Ovary (tissue), 7 donors: ENCODE measurements at regions not wholly inside any gene's neighbourhood (a gene's known extent, or its start where the extent isn't known, plus 50 kb on each side); places are given as distances from the start of the nearest gene placed in this dataset.
"Not testable (repeated sequence)": the region's sequence is repeated elsewhere in the genome, so short reads cannot be mapped to it uniquely, and the experiment has no call there.

Source experiments
- DNase-seq, 5 donors: peaks; one replicate each; pipeline ENCODE4 v3.0.0-alpha.2; 2019 to 2020
- H3K27ac ChIP-seq, 2 donors: fragments of 200-600 bp; one replicate each; pipeline versions ENCODE4 v1.5.1 to v1.8.0; 2019 to 2022
- H3K27me3 ChIP-seq: fragments of 200-600 bp; one replicate; pipeline ENCODE4 v1.8.0; 2022
- H3K36me3 ChIP-seq: fragments of 200-600 bp; sonication (generic); one replicate; pipeline ENCODE4 v1.5.1; 2019
- H3K4me1 ChIP-seq: one replicate; pipeline ENCODE4 v1.8.1; 2013; ENCODE audit warnings: mild to moderate bottlenecking, moderate library complexity; ENCODE audit not compliant: insufficient read depth
- H3K4me3 ChIP-seq: fragments of 200-600 bp; sonication (generic); one replicate; pipeline ENCODE4 v1.5.1; 2017
- H3K9me3 ChIP-seq, 2 donors: fragments of 200-600 bp in 1 of 2; sonication (generic) in 1 of 2; one replicate each; pipeline versions ENCODE4 v1.5.1 to v1.8.1; 2013 to 2019; ENCODE audit warnings: mild to moderate bottlenecking in 1 of 2, moderate library complexity in 1 of 2
- EP300 ChIP-seq: sonication (generic); formaldehyde crosslinking; IDR thresholded peaks from one replicate; pipeline ENCODE4 v1.6.1; 2017; ENCODE audit warnings: antibody characterized with exemption
- POLR2A ChIP-seq: fragments of 450-650 bp; IDR thresholded peaks from one replicate; pipeline ENCODE4 v1.6.1; 2017; ENCODE audit warnings: antibody characterized with exemption, mild to moderate bottlenecking, moderate library complexity
- WGBS, 3 donors: extraction: QIAGEN DNeasy Blood & Tissue Kit in 1 of 3; methylation state at CpG; one replicate each; pipeline versions ENCODE4 v1.1.5 to v1.1.7; 2013 to 2017; 5-methylcytosine and 5-hydroxymethylcytosine counted together
- intact Hi-C, 4 donors: fragments of 100-400 bp; cut with DNase I; formaldehyde crosslinking; loops; one replicate each; pipeline versions ENCODE4 v1.11.0 to v1.15.1; 2022 to 2023
- TF ChIP-seq, protein P1 (sequence below), 3 donors: fragments of 450-650 bp in 2 of 3; fragments of 200-600 bp in 1 of 3; IDR thresholded peaks; one replicate each; pipeline versions ENCODE4 v1.5.1 to v1.8.0; 2016 to 2022; ENCODE audit warnings: antibody characterized with exemption in 3 of 3, mild to moderate bottlenecking in 1 of 3
- donor health status: DM: no; HTN: no; CAD: no; lungs with moderate emphysema.
- donor health status: DM: no; HTN: no; CAD: no.
- donor health status: Bipolar disorder and iron deficiency.
- donor health status: DM: no; HTN: no; CAD: no.
- donor health status: DM: yes; HTN: yes; CAD: no.

DNA sequence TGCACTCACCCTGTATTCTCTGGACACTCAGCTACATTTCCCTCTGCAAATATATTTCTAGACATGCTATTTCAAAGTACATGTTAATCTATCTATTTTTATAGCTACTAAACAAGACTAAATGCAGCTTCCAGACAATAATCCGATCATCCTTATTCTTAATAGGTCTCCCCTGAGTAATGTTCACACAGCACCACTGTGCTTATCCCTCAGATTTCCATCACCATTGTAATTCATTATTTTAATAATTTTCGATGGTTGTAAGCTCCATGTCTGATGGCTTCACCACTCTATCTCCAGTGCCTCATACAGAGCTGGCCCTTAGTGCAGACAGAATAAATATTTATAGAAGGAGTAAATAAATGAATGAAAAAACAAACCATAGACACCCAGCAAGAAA lies 117.5 kb downstream of the ANXA2 start:
- intact Hi-C loops: no loop called here
- H3K36me3 ChIP-seq: no peaks in the 10 kb centered on the region
- H3K27me3 ChIP-seq: no peaks in the 10 kb centered on the region
- 80 to 89% (median 87%) methylated on average over 2 of the region's 2 CpGs for WGBS, 3 donors
- no peaks in the 10 kb centered on the region for H3K9me3 ChIP-seq
- no peaks in the 10 kb centered on the region for H3K4me1 ChIP-seq
- TF ChIP-seq EP300 (no peak), POLR2A (no peak)
- TF ChIP-seq, protein P1, sequence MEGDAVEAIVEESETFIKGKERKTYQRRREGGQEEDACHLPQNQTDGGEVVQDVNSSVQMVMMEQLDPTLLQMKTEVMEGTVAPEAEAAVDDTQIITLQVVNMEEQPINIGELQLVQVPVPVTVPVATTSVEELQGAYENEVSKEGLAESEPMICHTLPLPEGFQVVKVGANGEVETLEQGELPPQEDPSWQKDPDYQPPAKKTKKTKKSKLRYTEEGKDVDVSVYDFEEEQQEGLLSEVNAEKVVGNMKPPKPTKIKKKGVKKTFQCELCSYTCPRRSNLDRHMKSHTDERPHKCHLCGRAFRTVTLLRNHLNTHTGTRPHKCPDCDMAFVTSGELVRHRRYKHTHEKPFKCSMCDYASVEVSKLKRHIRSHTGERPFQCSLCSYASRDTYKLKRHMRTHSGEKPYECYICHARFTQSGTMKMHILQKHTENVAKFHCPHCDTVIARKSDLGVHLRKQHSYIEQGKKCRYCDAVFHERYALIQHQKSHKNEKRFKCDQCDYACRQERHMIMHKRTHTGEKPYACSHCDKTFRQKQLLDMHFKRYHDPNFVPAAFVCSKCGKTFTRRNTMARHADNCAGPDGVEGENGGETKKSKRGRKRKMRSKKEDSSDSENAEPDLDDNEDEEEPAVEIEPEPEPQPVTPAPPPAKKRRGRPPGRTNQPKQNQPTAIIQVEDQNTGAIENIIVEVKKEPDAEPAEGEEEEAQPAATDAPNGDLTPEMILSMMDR (IDR thresholded peaks at IDR 0.05): no peak
- no peak for DNase-seq
- H3K27ac ChIP-seq: no peak overlapping the region
- no peak overlapping the region for H3K4me3 ChIP-seq

DNA sequence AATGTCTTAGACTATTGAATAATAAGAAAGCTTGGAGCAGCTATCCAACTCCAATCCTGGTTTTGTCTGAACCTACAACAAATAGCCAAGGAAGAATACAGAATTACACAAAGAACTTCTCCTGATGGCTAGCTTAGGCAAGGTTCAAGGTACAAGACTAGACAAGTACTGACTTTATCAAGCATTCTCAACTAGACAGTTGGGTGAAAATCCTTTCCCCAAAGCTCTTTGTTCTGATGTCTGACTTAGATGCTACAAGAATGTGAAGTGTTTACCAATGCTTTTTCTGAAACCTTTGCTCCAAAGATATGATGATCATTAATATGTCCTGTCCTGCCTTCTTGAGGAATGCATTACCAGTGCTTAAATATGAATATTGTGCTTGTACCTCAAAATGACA lies 113.8 kb downstream of the ANXA2 start:
- no peaks in the 10 kb centered on the region for H3K9me3 ChIP-seq
- no peak for TF ChIP-seq POLR2A
- no peak for TF ChIP-seq EP300
- TF ChIP-seq, protein P1 (IDR thresholded peaks at IDR 0.05): no peak
- intact Hi-C loops: no loop called here
- H3K4me1 ChIP-seq: no peaks in the 10 kb centered on the region
- no peak overlapping the region for H3K4me3 ChIP-seq
- no peak overlapping the region for H3K27ac ChIP-seq
- DNase-seq: no peak
- H3K27me3 ChIP-seq: no peaks in the 10 kb centered on the region
- H3K36me3 ChIP-seq: no peaks in the 10 kb centered on the region

GRCh38 chr15:60295901-60296300 lies 101.9 kb downstream of the ANXA2 start:
- H3K4me1 ChIP-seq, H3K36me3 ChIP-seq, H3K27ac ChIP-seq, H3K4me3 ChIP-seq, H3K9me3 ChIP-seq, DNase-seq, H3K27me3 ChIP-seq, intact Hi-C loops: not testable (repeated sequence)
- 81 to 95% (median 94%) methylated on average over 5 of the region's 5 CpGs for WGBS, 3 donors

GRCh38 chr15:60297047-60297446 lies 100.7 kb downstream of the ANXA2 start:
- H3K27ac ChIP-seq: no peak overlapping the region
- no peaks in the 10 kb centered on the region for H3K4me1 ChIP-seq
- H3K9me3 ChIP-seq: no peaks in the 10 kb centered on the region
- no peaks in the 10 kb centered on the region for H3K36me3 ChIP-seq
- intact Hi-C loops: no loop called here
- no peak for DNase-seq
- WGBS, 3 donors: 92 to 97% (median 94%) methylated on average over 3 of the region's 3 CpGs
- no peak for TF ChIP-seq EP300
- no peak for TF ChIP-seq POLR2A
- TF ChIP-seq, protein P1 (IDR thresholded peaks at IDR 0.05): no peak
- no peaks in the 10 kb centered on the region for H3K27me3 ChIP-seq
- no peak overlapping the region for H3K4me3 ChIP-seq
